ENCODE measurements at regions not wholly inside any gene's neighbourhood (a gene's known extent, or its start where the extent isn't known, plus 50 kb on each side); places are given as distances from the start of the nearest gene placed in this dataset.

DNA sequence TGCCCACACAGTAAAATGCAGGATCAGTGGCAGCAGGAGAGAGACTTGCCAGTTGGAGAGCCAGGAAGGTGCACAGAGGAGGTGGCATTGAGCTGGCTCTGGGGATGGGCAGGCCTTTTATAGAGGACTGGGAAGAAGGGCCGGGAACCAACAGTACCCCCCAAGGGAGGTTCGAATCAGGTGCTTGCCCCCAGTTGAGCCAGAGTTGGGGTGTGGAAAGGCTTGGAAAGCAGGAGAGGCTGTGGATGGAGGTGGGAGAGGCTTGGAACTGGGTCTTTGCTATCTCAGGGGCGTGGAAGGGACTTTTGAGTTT, 107.6 kb downstream of the KLF13 start:
- Mint-ChIP-seq H3K9me3 (ENCODE audit: insufficient read depth) (no peaks in the 10 kb centered on the region), H3K4me1 (peaks cover 56% of the 10 kb centered on the region), H3K27ac (peak overlapping the region; percentile 91), H3K4me3 (peak overlapping the region; percentile 85), H3K27me3 (no peaks in the 10 kb centered on the region)
- Histone ChIP-seq H4K20me1 (ENCODE audit: control insufficient read depth, insufficient read depth, low read length, poor library complexity, severe bottlenecking) (no peaks in the 10 kb centered on the region), H3K27me3 (replicated peaks in 1 of 4; ENCODE audit: control extremely low read depth in 1 of 4, control insufficient read depth in 3 of 4, insufficient read depth in 4 of 4, low read length in 3 of 4) (no peaks in the 10 kb centered on the region), H3K27ac (ENCODE audit: low read length in 2 of 2) (peak overlapping the region; percentile 52 to 86), H3K36me3 (replicated peaks in 1 of 2; ENCODE audit: control extremely low read depth in 1 of 2, control insufficient read depth in 1 of 2, extremely low read depth in 1 of 2, insufficient read depth in 2 of 2, low read length in 1 of 2) (no peaks in the 10 kb centered on the region), H3K9ac (ENCODE audit: low read length) (no peak overlapping the region), H3K4me1 (ENCODE audit: control insufficient read depth in 2 of 2, insufficient read depth in 2 of 2, low read length in 2 of 2) (peaks cover 47 to 50% of the 10 kb centered on the region in 2 donors), H3K79me2 (ENCODE audit: control insufficient read depth, insufficient read depth, low read length) (no peaks in the 10 kb centered on the region), H2AFZ (ENCODE audit: insufficient read depth, low read depth, low read length, poor library complexity, severe bottlenecking) (peak overlapping the region; percentile 65), H3K4me2 (replicated peaks; ENCODE audit: low read depth, low read length, poor library complexity, severe bottlenecking) (peak overlapping the region; percentile 87), H3K9me3 (ENCODE audit: control extremely low read depth in 1 of 3, control insufficient read depth in 2 of 3, insufficient read depth in 1 of 3, low read length in 2 of 3) (no peaks in the 10 kb centered on the region), H3K4me3 (ENCODE audit: control extremely low read depth in 1 of 5, extremely low read depth in 1 of 5, insufficient read depth in 1 of 5, low read depth in 2 of 5, low read length in 4 of 5) (no peak overlapping the region)
- 91% methylated on average over 3 of the region's 3 CpGs for WGBS (ENCODE audit: insufficient coverage)
- ATAC-seq (ENCODE audit: low read depth) (no peak), DNase-seq (no peak)
- intact Hi-C loops (cut with micrococcal nuclease): loop anchor here (2.0 kb wide), 2 partner anchors 73 to 87 kb away; no protein-coding TSS in a partner anchor
- ChIA-PET POLR2A (interaction anchor here (0.6 to 3.1 kb wide), 8 partner anchors 25 to 219 kb away, joined by 3 to 24 read pairs (median 9); partner anchors contain the start of gene KLF13), CTCF (interaction anchor here (0.6 to 11.0 kb wide), 43 partner anchors 8 to 455 kb away, joined by 3 to 326 read pairs (median 5); partner anchors contain the start of gene KLF13)
- TF ChIP-seq, protein P1, sequence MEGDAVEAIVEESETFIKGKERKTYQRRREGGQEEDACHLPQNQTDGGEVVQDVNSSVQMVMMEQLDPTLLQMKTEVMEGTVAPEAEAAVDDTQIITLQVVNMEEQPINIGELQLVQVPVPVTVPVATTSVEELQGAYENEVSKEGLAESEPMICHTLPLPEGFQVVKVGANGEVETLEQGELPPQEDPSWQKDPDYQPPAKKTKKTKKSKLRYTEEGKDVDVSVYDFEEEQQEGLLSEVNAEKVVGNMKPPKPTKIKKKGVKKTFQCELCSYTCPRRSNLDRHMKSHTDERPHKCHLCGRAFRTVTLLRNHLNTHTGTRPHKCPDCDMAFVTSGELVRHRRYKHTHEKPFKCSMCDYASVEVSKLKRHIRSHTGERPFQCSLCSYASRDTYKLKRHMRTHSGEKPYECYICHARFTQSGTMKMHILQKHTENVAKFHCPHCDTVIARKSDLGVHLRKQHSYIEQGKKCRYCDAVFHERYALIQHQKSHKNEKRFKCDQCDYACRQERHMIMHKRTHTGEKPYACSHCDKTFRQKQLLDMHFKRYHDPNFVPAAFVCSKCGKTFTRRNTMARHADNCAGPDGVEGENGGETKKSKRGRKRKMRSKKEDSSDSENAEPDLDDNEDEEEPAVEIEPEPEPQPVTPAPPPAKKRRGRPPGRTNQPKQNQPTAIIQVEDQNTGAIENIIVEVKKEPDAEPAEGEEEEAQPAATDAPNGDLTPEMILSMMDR (IDR thresholded peaks at IDR 0.05): no peak
- no peak for TF ChIP-seq EZH2 (IDR thresholded peaks at IDR 0.05; ENCODE audit: borderline replicate concordance, insufficient read depth, low read depth, low read length, poor library complexity, severe bottlenecking)

DNA sequence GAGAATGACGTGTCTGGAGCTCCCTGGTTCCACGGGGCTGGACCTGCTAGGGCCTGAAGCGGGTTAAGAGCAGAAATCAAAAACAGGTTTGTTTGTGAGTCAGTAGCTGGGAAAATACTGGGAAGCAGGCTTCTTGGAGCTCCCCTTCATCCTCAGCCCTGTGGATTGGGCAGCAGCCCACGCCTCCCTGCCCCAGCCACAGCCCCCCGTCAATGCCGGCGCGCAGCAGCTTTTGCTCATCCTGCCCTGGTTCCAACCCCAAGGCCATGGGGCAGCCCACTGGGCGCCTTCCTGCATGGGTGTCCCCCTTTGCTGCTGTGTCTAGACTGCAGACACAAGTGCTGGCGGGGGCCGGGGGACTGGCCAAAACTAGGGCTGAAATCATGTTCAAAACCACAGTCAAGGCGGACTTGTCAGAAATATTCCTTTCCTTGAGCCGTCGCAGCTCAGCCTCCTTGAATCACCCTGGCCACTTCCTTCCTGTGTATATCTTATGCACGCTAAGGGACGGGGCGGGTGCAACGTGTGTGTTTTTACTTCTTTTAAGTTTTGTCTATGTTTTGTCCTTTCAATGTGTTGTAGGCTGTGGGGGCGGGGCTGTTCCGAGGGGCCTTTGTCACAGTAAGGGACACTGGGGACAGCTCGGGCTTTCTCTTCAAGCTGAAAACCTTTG, 108.1 kb downstream of the KLF13 start:
- peaks cover 47 to 50% of the 10 kb centered on the region in 2 donors for H3K4me1 ChIP-seq (ENCODE audit: control insufficient read depth in 2 of 2, insufficient read depth in 2 of 2, low read length in 2 of 2)
- H3K27ac ChIP-seq (ENCODE audit: low read length in 2 of 2): peak overlapping the region; percentile 52 to 86
- H3K9me3 Mint-ChIP-seq (ENCODE audit: insufficient read depth): no peaks in the 10 kb centered on the region
- DNase-seq (peak; percentile 72), ATAC-seq (ENCODE audit: low read depth) (peak; percentile 55)
- no peaks in the 10 kb centered on the region for H3K9me3 ChIP-seq (ENCODE audit: control extremely low read depth in 1 of 3, control insufficient read depth in 2 of 3, insufficient read depth in 1 of 3, low read length in 2 of 3)
- peak overlapping the region; percentile 66 for H3K9ac ChIP-seq (ENCODE audit: low read length)
- H3K4me2 ChIP-seq (replicated peaks; ENCODE audit: low read depth, low read length, poor library complexity, severe bottlenecking): peak overlapping the region; percentile 87
- H3K36me3 ChIP-seq (replicated peaks in 1 of 2; ENCODE audit: control extremely low read depth in 1 of 2, control insufficient read depth in 1 of 2, extremely low read depth in 1 of 2, insufficient read depth in 2 of 2, low read length in 1 of 2): no peaks in the 10 kb centered on the region
- intact Hi-C loops (cut with micrococcal nuclease): loop anchor here (1.0 to 5.0 kb wide), 10 partner anchors 25 to 442 kb away; partner anchors contain the start of genes KLF13 and MTMR10
- H4K20me1 ChIP-seq (ENCODE audit: control insufficient read depth, insufficient read depth, low read length, poor library complexity, severe bottlenecking): no peaks in the 10 kb centered on the region
- H3K27ac Mint-ChIP-seq: peak overlapping the region; percentile 91
- H3K4me3 Mint-ChIP-seq: peak overlapping the region; percentile 85
- TF ChIP-seq, protein P1 (IDR thresholded peaks at IDR 0.05): no peak
- TF ChIP-seq EZH2 (IDR thresholded peaks at IDR 0.05; ENCODE audit: borderline replicate concordance, insufficient read depth, low read depth, low read length, poor library complexity, severe bottlenecking): no peak
- ChIA-PET POLR2A (interaction anchor here (0.5 to 3.1 kb wide), 12 partner anchors 24 to 220 kb away, joined by 3 to 24 read pairs (median 8); partner anchors contain the start of gene KLF13), CTCF (interaction anchor here (0.6 to 11.0 kb wide), 68 partner anchors 8 to 455 kb away, joined by 3 to 326 read pairs (median 4); partner anchors contain the start of gene KLF13)
- no peaks in the 10 kb centered on the region for H3K27me3 Mint-ChIP-seq
- peak overlapping the region; percentile 65 for H2AFZ ChIP-seq (ENCODE audit: insufficient read depth, low read depth, low read length, poor library complexity, severe bottlenecking)
- H3K4me3 ChIP-seq (ENCODE audit: control extremely low read depth in 1 of 5, extremely low read depth in 1 of 5, insufficient read depth in 1 of 5, low read depth in 2 of 5, low read length in 4 of 5): peak overlapping the region; percentile 21 to 67 (median 41)
- H3K4me1 Mint-ChIP-seq: peaks cover 59% of the 10 kb centered on the region
- WGBS (ENCODE audit: insufficient coverage): 16% methylated on average over 16 of the region's 21 CpGs
- H3K27me3 ChIP-seq (replicated peaks in 1 of 4; ENCODE audit: control extremely low read depth in 1 of 4, control insufficient read depth in 3 of 4, insufficient read depth in 4 of 4, low read length in 3 of 4): no peaks in the 10 kb centered on the region
- no peaks in the 10 kb centered on the region for H3K79me2 ChIP-seq (ENCODE audit: control insufficient read depth, insufficient read depth, low read length)

All from B cell (primary cell).